RPMI8226 (cell line): ENCODE measurements at regions not wholly inside any gene's neighbourhood (a gene's known extent, or its start where the extent isn't known, plus 50 kb on each side); places are given as distances from the start of the nearest gene placed in this dataset.
"Not testable (repeated sequence)": the region's sequence is repeated elsewhere in the genome, so short reads cannot be mapped to it uniquely, and the experiment has no call there.

ENCODE experiments used
- DNase-seq: peaks from one replicate; pipeline ENCODE4 v3.0.0-alpha.2; 2015

DNA sequence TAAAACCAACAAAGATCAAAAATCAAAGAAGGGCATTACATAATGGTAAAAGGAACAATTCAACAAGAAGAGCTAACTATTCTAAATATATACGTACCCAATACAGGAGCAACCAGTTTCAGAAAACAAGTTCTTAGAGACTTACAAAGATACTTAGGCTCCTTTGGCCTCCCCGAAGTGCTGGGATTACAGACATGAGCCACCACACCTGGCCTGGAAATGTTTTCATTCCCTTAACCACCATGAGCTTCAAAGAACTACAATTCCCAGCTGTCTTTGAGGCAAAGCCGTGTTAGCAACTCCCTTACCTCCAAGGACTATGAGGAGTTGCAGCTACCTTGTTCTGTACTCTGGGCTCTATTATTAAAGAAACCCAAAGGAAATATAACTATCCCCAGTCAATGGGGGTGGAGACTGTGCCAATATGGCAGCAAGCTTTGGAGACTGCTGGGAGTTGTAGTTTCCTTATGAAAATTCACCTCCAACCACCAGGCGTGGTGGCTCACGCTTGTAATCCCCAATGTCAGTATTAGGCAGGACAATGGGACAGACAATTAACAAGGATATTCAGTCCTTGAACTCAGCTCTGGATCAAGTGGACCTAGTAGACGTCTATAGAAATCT is 893.9 kb downstream of the SLC6A15 start:
- DNase-seq: not testable (repeated sequence)

DNA sequence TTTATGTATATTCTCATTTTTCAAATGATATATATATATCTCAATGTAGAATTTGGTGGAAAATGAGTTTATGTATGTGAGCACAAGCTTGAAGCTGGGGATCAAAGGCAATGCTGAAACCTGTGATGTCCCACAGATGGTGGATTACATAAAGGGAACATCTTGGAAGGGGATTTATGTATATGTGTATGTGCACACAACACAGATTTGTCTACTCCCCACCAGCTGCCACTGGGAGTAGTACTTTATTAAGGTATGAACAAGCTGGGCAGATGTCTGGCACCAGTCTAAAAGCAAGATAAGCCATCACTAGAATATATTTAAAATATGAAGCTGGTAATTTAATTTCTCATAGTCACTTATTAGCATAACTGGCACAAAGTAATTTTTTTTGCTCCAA is 895.6 kb downstream of the SLC6A15 start:
- DNase-seq: no peak

DNA sequence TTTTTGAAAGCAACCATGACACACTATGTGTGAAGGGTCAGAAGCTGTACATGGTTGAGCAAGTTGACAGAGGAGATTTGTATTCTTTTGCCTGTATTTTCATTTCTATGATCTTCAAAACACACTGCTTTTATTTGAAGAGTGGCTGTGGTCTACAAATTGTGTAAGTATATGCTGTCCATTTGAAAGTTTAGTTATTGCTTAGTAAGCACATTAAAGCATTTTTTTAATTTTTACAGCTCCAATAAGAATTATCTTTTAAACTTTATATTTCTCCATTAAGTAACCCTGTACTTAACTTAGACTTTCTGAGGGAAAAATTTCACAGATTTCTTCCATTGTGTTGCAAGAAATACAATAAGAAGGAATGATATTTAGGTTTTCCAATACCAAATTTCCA is 915.2 kb downstream of the SLC6A15 start:
- DNase-seq: no peak

DNA sequence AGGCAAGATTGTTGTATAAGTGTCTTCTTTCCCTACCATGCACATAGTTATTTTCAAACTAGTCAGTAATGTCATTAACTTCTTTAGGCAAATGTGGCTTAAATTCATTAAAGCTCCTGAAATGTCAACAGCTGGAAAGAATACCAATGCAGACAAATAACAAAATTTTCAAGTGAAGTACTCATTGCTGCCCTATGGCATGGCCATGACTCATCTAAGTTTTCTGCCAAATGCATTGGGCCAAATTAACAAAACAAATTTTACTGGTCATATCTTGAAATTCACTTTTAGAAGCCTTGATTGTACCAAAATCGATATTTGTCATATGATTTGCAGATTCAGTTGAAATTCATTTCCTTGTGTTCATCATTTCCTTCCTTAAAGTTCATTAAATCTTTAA is 915.9 kb downstream of the SLC6A15 start:
- DNase-seq: no peak

DNA sequence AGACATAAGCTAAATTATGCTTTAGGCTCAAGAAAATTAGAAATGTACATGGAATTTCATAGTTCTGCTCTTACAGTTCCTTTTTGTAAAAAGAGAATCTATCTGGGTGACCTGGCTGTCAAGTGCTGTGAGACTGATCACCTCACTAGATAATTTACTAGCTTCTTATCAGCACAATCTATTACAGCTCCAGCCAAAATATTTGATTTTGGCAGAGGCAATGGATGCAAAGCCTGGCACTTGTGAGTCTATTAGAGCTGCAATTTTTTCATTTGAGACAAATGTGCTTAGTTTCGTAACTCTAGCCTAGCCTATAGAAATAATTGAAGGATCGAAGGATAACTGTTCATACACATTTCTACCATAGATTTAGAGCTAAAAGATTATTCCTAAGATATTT is 927.5 kb downstream of the SLC6A15 start:
- no peak for DNase-seq

DNA sequence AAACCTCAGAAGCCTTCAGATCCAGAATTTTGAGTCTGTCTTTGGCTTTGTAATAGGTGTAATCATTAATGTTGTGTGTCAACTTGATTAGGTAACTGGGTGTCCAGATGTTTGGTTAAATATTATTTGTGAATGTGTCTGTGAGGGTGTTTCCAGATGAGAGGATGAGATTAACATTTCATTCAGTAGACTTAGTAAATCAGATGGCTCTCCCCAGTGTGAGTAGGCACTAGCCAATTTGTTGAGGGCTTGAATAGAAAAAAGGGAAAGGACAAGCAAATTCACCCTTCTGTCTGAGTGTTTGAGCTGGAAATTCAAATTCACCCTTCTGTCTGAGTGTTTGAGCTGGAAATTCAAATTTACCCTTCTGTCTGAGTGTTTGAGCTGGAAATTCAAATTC is 932.2 kb downstream of the SLC6A15 start:
- DNase-seq: no peak

DNA sequence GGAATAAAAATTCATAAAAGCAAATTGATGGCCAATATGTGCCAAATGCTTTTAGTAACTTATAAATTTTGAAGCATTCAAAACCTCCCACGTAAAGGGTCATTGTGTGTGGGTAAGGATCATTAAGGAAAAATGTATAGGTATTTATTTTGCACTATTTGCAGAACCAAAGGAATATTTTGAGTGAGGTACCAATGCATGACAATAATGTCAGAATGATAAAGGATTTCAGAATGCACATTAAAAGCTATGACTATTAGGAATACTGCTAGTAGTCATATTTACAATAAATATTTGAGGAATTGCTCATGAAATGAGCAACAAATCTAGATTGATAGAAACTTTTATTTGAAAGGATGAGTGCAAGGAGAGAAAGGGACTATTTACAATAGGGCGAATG is 932.8 kb downstream of the SLC6A15 start:
- DNase-seq: no peak

DNA sequence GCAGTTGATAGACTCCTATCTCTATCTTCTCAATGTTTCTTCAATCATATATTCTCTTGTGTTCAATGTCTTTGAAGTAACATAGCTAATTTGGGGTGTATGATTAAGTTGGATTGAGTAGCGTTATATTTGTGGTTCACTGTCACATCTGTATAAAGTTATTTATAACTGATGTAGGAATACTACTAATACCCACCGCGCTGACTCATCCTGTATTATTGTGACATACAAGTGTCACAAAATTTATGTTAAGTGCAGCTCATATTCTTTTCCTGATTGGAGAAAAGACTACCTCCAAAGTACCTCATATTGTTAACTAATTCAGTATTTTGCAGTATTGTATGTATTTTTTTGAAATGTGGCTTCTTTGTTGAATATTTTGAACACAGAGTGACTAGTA is 940.8 kb downstream of the SLC6A15 start:
- no peak for DNase-seq

DNA sequence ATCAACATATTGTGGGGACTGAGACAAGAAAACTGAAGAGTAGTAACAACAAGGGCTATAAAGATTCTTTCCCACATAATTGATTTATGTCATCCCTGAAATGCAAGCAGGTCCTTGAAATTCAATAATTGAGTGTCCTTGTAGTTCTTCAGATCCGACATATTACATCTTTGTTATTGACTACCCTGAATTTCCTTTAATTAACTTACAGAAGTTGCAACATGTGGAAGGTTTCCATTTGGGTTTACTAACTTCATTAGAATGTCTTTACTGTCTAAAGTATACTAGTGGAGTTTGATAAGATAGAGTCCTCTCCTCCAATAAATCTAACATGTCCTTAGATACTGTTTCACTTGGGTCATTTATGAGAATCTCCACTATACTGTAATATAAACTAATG is 951.8 kb downstream of the SLC6A15 start:
- no peak for DNase-seq

DNA sequence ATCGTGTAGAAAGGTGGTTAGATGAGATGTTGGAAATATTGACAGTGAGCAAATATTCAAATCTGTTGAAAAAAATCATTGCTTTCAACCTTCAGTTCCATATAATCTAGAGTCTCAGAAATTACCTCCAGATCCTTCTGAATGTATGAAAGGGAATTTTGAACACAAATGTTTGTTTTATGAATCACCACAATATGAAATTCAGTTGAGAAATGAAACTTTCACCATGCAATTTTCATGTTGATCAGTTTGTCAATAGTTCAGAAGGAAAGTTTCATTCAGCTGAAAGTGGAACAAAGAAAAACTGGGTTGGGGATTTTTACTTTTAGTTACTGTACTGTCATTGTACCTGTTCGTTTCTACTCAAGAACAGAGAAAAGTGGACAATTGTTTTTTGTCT is 953.6 kb downstream of the SLC6A15 start:
- DNase-seq: no peak

DNA sequence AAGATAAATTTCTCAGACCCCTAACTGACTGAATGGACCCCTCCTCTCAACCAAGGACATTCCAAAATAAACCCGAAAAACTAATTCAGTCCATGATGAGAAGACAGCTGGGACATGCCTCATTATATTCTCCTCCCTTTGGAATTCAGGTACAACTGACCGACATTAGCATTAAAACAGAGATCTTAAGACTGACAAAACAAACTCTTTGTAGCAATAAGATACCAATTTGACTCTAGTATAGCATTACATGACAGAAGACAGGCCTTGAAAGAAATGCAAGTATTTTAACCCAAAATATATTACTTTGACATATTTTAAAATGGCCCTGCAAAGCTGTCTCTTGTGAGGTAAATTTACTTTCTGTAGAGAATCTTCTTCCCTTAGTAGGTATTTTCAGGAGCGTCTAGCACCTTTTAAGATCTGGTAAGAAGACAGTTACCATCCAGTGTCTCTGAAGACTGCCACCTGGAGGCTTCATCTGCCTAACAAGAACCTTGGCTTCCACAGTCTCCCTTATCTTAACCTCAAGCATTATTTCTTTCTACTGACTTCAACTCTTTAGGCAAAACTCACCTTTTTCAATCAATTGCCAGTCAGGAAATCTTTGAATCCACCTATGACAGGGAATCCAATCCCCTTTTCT is 957.5 kb downstream of the SLC6A15 start:
- DNase-seq: peak; percentile 23

DNA sequence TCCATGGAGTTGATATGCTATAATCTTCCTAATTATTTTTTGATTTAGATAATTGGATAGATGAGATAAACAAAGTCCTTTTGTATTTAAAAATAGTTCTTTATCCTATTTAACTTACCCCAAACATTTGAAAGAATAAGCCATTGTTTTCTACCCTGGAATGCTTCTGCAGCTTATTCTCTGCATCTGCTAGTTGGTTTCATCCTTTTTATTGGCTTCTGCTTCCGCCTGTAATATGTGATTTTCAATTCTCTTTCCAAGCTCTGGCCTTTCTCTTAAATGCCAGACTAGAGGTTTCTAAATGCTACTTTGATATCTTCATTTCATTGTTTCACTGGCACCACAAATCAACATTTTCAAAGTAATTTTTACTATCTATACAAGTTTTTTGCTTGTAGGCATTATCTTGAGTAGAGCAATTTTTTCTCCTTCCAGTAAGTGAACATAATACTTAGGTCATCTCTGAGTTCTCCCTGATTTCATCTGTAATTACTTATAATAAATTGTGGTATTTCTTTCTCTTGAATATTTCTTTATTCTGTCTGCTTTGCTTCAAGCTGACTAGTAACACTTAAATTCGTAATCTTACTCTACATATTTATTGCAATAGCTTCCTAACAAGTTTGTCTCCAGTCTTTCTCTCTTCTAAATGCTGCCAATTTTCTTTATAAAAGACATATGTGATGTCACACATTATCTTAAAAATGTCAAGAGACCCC is 958.4 kb downstream of the SLC6A15 start:
- DNase-seq: no peak

DNA sequence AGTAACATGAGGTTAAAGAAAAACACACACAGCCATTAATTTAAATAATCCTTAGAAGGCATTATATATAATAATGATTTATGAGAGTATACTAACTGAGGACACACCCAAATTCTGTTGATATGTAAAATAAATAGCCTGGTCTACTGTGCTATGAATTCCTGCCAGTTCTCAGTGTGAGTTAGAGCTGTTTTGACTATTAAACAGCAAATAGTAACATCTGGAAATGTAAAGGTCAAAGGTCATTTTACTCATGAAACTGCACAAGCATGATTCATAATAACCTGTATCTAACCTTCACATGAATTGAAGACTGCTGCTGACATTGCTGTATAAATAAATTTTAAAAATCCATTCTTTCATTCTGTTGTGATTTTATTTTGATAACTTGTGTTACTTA is 966.7 kb downstream of the SLC6A15 start:
- DNase-seq: peak; percentile 4

DNA sequence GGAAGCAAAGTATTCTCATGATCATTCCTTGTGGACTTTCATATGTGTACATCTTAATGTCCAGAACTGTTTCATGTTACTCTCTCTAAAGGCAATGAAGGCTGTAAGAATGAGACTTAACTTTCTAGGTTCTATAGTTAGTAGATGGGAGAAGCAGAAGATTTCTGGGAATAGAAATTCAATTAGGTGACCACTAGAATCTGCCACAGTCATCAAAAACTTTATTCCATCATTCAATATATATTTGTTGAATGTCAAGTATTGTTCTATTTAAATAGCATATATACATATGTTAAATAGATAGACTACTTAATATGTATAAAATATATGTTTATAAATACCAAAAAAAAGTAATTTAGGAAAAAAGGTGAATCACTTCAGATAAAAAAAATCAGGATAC is 972.9 kb downstream of the SLC6A15 start:
- DNase-seq: no peak

DNA sequence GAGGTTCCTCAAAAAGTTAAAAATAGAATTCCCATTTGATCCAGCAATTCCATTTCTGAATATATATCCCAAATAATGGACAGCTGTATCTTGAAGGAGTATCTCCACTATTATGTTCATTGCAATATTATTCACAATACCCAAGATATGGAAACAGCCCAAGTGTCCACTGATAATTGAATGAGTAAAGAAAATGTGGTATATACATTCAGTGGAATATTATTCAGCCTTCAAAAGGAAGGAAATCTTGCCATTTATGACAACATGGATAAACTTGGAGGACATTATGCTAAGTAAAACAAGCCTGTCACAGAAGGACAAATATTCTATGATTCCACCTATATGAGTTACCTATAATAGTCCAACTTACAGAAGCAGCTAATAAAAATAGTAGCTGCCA is 979.0 kb downstream of the SLC6A15 start:
- DNase-seq: no peak

DNA sequence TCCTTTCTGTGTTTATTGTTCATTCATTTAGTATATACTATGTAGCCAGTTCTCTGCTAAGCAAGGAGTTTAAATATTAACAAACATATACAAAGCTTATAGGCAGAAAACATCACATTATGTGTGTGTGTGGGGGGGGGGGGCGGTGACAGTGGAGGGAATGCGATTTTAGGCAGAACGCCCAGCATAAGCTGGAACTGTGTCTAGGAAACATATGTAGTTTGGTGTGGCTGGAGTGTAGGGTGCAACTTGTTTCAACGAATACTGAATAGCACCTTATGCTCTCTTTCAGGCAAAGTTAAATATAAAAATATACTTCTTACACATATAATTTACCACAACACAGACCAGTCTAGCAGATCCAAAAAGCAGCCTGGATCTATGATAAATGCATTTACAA is 980.6 kb downstream of the SLC6A15 start:
- DNase-seq: no peak

DNA sequence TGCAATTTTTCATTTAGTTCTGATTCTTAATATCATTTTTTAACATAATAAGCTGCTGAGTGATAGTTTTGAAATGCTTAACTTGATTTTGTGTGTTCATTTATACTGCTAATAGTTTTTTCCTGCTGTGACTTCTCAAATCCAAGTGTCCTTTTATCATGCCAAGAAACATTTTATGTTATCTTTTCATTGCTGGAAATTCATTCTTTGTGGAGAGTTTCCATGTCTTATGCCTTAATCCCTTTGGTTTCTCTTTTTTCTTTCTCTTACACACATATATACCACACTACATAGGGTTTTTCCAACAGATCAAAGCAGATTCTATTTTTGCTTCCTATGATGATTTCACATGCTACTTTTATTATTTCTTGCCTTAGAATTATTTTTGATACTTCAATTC is 981.1 kb downstream of the SLC6A15 start:
- no peak for DNase-seq

DNA sequence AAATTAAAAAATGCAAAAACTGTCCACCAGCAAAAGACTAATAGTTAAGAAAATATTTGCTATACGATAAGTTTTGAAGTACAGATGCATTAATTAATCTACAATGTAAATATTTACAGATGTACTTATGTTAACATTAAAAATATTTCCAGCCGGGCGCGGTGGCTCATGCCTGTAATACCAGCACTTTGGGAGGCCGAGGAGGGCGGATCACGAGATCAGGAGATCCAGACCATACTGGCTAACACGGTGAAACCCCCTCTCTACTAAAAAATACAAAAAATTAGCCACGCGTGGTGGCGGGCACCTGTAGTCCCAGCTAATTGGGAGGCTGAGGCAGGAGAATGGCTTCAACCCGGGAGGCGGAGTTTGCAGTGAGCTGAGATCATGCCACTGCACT is 982.8 kb downstream of the SLC6A15 start:
- not testable (repeated sequence) for DNase-seq

DNA sequence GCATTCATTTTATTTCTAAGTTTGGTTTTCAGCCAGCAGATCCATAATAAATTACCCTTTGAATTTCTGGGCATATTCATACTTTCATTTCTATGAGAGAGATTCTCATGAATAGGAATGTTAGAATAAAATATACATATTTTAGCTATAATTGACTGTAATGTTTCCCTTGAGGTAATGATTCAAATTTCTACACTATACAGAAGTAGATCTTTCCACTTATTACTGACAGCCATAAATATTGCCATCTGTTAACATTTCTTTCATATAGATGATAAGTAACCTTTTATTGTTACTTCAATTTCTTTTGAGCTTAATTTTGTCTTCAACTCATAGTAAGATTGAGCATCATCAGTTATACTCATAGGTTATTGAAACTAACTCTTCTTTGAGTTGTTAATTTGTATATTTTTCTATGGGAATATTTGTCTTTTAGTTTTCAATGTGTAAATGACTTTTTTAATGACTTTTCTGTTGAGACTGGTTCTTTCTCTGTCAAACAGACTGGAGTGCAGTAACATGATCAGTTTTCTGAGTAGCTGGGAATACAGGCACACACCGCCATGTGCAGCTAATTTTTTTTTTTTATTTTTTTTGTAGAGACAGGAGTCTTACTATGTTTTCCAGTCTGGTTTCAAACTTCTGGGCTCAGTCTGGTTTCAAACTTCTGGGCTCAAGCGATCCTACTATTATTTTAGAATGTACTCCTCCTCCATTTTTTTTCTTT is 991.6 kb downstream of the SLC6A15 start:
- DNase-seq: no peak

DNA sequence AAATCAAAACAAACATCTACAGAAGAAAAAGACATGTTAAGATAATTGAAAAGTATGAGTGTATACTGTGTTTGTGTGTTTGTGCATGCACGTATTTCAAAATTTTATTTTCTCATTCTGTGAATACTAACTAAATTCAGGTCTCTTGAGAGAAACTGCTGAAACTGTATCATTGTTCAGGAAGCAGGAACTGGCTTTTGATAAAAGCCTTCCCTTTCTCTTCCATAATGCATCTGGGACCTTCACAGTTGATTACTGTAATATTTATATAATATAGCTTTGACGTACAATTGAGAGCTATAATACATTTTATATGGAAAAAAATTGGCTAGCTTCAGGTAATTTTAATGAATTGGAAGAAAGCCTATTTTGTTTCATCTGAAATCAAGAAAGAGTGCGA is 993.5 kb downstream of the SLC6A15 start:
- DNase-seq: no peak

DNA sequence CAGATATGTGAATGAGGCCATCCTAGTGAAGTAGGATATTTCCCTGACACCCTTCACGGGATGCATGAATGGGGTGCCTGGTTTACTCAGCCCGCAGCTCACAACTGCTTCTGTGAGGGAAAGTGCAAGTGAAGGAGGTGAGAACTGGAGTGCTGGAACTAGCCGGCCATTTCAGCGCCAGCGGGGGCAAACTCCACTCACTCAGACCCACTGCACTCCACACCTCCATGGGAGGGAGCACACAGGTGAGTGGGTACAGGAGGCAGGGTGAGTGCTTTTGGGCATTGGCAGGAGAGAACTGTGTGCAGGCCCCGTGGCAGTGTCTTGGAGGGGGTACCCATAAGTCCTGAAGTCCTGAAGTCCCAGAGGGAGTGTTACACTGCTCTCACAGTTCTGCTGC is 1008.4 kb downstream of the SLC6A15 start:
- DNase-seq: no peak

DNA sequence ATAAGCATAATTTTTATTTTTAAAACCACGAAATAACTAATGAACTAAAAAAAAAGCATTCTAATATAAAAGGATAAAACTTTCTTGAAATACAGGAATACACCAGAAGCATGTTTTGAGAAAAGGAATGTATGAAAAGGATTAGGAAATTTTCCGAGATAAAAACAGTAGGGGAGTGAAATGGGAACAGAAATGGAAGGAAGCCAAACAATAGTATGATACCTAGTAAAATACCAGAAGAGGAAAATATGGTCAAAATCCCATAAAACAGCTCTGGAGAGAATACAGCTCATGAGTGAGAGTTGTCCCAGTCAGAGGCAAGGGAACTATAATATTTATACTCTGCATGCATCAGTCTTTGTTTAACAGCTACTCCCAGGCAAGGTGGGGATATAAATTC is 1016.2 kb downstream of the SLC6A15 start:
- DNase-seq: no peak

DNA sequence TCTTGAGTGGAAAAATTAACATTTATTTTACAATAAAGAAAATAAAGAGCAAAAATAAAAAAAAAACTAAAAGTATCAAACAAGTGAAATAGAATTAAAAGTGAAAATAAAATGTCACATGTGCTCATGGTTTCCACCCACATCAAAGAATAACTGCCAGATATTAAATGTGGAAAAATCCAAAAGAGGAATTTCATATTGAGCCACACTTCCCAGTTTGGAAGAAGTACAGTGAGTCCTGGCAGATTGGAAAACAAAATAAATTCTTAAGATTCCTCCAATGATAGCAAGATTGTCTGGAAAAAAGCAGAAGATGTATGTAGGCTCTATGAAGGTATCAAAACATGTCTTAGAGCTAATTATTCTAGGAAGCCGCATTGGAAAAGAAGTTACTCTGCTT is 1019.5 kb downstream of the SLC6A15 start:
- no peak for DNase-seq

DNA sequence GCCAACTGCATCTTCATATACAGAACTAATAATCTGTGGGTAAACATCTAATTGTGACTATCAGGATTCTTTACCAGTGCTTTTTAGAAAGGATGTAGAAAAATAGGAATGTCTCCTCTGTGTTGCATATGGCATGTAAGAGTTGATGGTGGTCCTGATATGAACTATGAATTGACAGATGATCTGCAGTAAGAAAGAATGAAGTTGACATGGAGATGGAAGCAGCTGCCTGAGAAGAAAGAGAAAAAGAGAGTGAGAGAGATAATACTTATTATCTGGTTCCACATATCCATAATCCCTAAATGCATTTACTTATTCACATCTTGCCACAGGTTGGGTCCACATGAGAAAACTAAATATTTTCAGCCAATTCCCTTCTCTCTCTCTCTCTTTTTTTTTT is 1022.9 kb downstream of the SLC6A15 start:
- DNase-seq: no peak
